A549 (cell line): ENCODE measurements at regions not wholly inside any gene's neighbourhood (a gene's known extent, or its start where the extent isn't known, plus 50 kb on each side); places are given as distances from the start of the nearest gene placed in this dataset.

Source experiments
- ATAC-seq, 2 experiments: fragments of 200-7000 bp in 1 of 2; fragments of >200 bp in 1 of 2; cut with Nextera tagmentation in 1 of 2; cut with Tn5 transposase in 1 of 2; 3 replicates each; pipeline versions ENCODE4 v1.8.0 to v1.9.1; 2018 to 2020; ENCODE audit warnings: mild to moderate bottlenecking in 1 of 2, moderate library complexity in 1 of 2
- CTCF ChIA-PET: fragments of 300-600 bp; sonication (Branson Sonifier 250); formaldehyde crosslinking; extraction: SDS; loops from one replicate; lab custom pipeline; 2021; ENCODE audit warnings: antibody characterized with exemption, inconsistent platforms; lab: Yijun Ruan, JAX
- POLR2A ChIA-PET: fragments of 350-600 bp; formaldehyde crosslinking; extraction: SDS; loops from one replicate; lab custom pipeline; 2021; ENCODE audit warnings: antibody characterized with exemption, inconsistent platforms; lab: Yijun Ruan, JAX
- DNase-seq, 2 experiments: peaks; one replicate each; pipeline versions ENCODE4 v3.0.0 to v3.0.0-alpha.2; 2011 to 2016; ENCODE audit warnings: low read depth in 1 of 2, low spot score in 1 of 2
- FAIRE-seq: peaks from 2 replicates; lab custom pipeline; 2011; peaks lifted over from hg19 to GRCh38; lab: Jason Lieb, UNC
- H3K27ac ChIP-seq, 2 experiments: fragments of >200 bp; sonication (Bioruptor Twin); formaldehyde crosslinking; 3 replicates each; pipeline ENCODE4 v1.5.1; 2016 to 2017
- H3K4me1 ChIP-seq: fragments of >200 bp; sonication (Bioruptor Twin); formaldehyde crosslinking; 3 replicates; pipeline ENCODE4 v1.6.1; 2016
- H3K4me2 ChIP-seq: fragments of >200 bp; sonication (Bioruptor Twin); formaldehyde crosslinking; 3 replicates; pipeline ENCODE4 v1.6.1; 2016
- H3K4me3 ChIP-seq: fragments of >200 bp; sonication (Bioruptor Twin); formaldehyde crosslinking; 3 replicates; pipeline ENCODE4 v1.5.1; 2016
- H3K9me3 ChIP-seq: fragments of >200 bp; sonication (Bioruptor Twin); formaldehyde crosslinking; 3 replicates; pipeline ENCODE4 v1.6.1; 2016
- BHLHE40 ChIP-seq: IDR thresholded peaks from 2 replicates; pipeline ENCODE4 v1.6.1; 2012; ENCODE audit warnings: low read depth, low read length, inconsistent platforms
- CBX2 ChIP-seq: fragments of 200-600 bp; sonication (generic); IDR thresholded peaks from 2 replicates; pipeline ENCODE4 v1.6.1; 2016; ENCODE audit warnings: low read depth, mild to moderate bottlenecking, borderline replicate concordance
- CBX8 ChIP-seq: fragments of 200-600 bp; sonication (generic); IDR thresholded peaks from 2 replicates; pipeline ENCODE4 v1.6.1; 2016
- CEBPB ChIP-seq, 2 experiments: fragments of >200 bp in 1 of 2; sonication (Bioruptor Twin) in 1 of 2; formaldehyde crosslinking in 1 of 2; IDR thresholded peaks; 2 replicates each; pipeline ENCODE4 v1.6.1; 2012 to 2016
- EHMT2 ChIP-seq: fragments of 200-600 bp; sonication (generic); IDR thresholded peaks from 2 replicates; pipeline ENCODE4 v1.6.1; 2016; ENCODE audit warnings: antibody characterized with exemption, low read depth, mild to moderate bottlenecking, moderate library complexity
- FOSB ChIP-seq: fragments of 250-450 bp; sonication (Bioruptor Pico); IDR thresholded peaks from 2 replicates; pipeline ENCODE4 v1.5.0; 2020; ENCODE audit warnings: mild to moderate bottlenecking, moderate library complexity
- FOXS1 ChIP-seq: fragments of 250-450 bp; sonication (Bioruptor Pico); IDR thresholded peaks from 2 replicates; pipeline ENCODE4 v1.5.0; 2020; ENCODE audit warnings: mild to moderate bottlenecking, moderate library complexity
- GATA3 ChIP-seq: IDR thresholded peaks from 2 replicates; pipeline ENCODE4 v1.6.1; 2012; ENCODE audit warnings: borderline replicate concordance
- HDAC2 ChIP-seq: fragments of 200-600 bp; sonication (generic); IDR thresholded peaks from 2 replicates; pipeline ENCODE4 v1.6.1; 2016
- HEYL ChIP-seq: fragments of 250-450 bp; sonication (Bioruptor Pico); IDR thresholded peaks from 2 replicates; pipeline ENCODE4 v1.8.0; 2021; ENCODE audit warnings: mild to moderate bottlenecking, moderate library complexity
- HOXA7 ChIP-seq: fragments of 250-450 bp; sonication (Bioruptor Pico); IDR thresholded peaks from 2 replicates; pipeline ENCODE4 v1.5.0; 2020; ENCODE audit warnings: mild to moderate bottlenecking, moderate library complexity
- HOXB5 ChIP-seq: fragments of 250-450 bp; sonication (Bioruptor Pico); IDR thresholded peaks from 2 replicates; pipeline ENCODE4 v1.5.0; 2020; ENCODE audit warnings: mild to moderate bottlenecking, moderate library complexity
- JUN ChIP-seq, 2 experiments: fragments of >200 bp; sonication (Bioruptor Twin); formaldehyde crosslinking; IDR thresholded peaks; 2 replicates in 1 of 2; 3 replicates in 1 of 2; pipeline ENCODE4 v1.6.1; 2016 to 2017
- KDM5A ChIP-seq: fragments of 200-600 bp; sonication (generic); IDR thresholded peaks from 2 replicates; pipeline ENCODE4 v1.6.1; 2016; ENCODE audit warnings: antibody characterized with exemption, mild to moderate bottlenecking
- MAFK ChIP-seq: fragments of 450-650 bp; IDR thresholded peaks from 2 replicates; pipeline ENCODE4 v1.6.1; 2014; ENCODE audit not compliant: partially characterized antibody
- NFE2L2 ChIP-seq: fragments of 150-350 bp; conservative IDR thresholded peaks from 2 replicates; pipeline ENCODE4 v1.6.1; 2014; ENCODE audit warnings: low read length
- NR3C1 ChIP-seq: fragments of >200 bp; sonication (Bioruptor Twin); formaldehyde crosslinking; IDR thresholded peaks from 3 replicates; pipeline ENCODE4 v1.6.1; 2017
- PHF8 ChIP-seq: fragments of 200-600 bp; sonication (generic); IDR thresholded peaks from 2 replicates; pipeline ENCODE4 v1.6.1; 2016; ENCODE audit warnings: low read depth, mild to moderate bottlenecking, antibody characterized with exemption, moderate library complexity, borderline replicate concordance
- POLR2AphosphoS2 ChIP-seq: conservative IDR thresholded peaks from 2 replicates; pipeline ENCODE4 v1.6.1; 2012; ENCODE audit warnings: low read length, improper control_type of control experiment, inconsistent platforms
- RAD21 ChIP-seq, 2 experiments: fragments of >200 bp in 1 of 2; sonication (Bioruptor Twin) in 1 of 2; formaldehyde crosslinking in 1 of 2; IDR thresholded peaks in 1 of 2; conservative IDR thresholded peaks in 1 of 2; 2 replicates in 1 of 2; 3 replicates in 1 of 2; pipeline ENCODE4 v1.6.1; 2012 to 2018; ENCODE audit warnings: inconsistent platforms in 1 of 2
- RARB ChIP-seq: fragments of 250-450 bp; sonication (Bioruptor Pico); IDR thresholded peaks from 2 replicates; pipeline ENCODE4 v1.8.0; 2021; ENCODE audit warnings: mild to moderate bottlenecking, moderate library complexity
- TP53 ChIP-seq: fragments of 250-450 bp; sonication (Bioruptor Pico); IDR thresholded peaks from 2 replicates; pipeline ENCODE4 v1.5.0; 2021; ENCODE audit warnings: mild to moderate bottlenecking, moderate library complexity
- ZC3H11A ChIP-seq: fragments of 450-650 bp; IDR thresholded peaks from 2 replicates; pipeline ENCODE4 v1.6.1; 2014; ENCODE audit warnings: antibody characterized with exemption, mild to moderate bottlenecking
- ZFP36 ChIP-seq: fragments of 450-650 bp; IDR thresholded peaks from 2 replicates; pipeline ENCODE4 v1.6.1; 2014; ENCODE audit warnings: borderline replicate concordance; ENCODE audit not compliant: partially characterized antibody
- ZSCAN20 ChIP-seq: fragments of 250-450 bp; sonication (Bioruptor Pico); IDR thresholded peaks from 2 replicates; pipeline ENCODE4 v1.8.0; 2022; ENCODE audit warnings: mild to moderate bottlenecking, moderate library complexity
- WGBS: methylation state at CpG from one replicate; pipeline ENCODE4 v1.1.6; 2017; ENCODE audit errors: missing lambda C conversion rate; 5-methylcytosine and 5-hydroxymethylcytosine counted together
- TF ChIP-seq, protein P1 (sequence below): fragments of 200-600 bp; sonication (generic); IDR thresholded peaks from 2 replicates; pipeline ENCODE4 v1.6.1; 2016; ENCODE audit warnings: antibody characterized with exemption, mild to moderate bottlenecking, moderate library complexity
- TF ChIP-seq, protein P2 (sequence below): fragments of 250-450 bp; sonication (Bioruptor Pico); IDR thresholded peaks from 2 replicates; pipeline ENCODE4 v1.5.0; 2021; ENCODE audit warnings: mild to moderate bottlenecking, moderate library complexity, borderline replicate concordance
- TF ChIP-seq, protein P3 (sequence below): fragments of >200 bp; sonication (Bioruptor Twin); formaldehyde crosslinking; IDR thresholded peaks from 3 replicates; pipeline ENCODE4 v1.6.1; 2016

DNA sequence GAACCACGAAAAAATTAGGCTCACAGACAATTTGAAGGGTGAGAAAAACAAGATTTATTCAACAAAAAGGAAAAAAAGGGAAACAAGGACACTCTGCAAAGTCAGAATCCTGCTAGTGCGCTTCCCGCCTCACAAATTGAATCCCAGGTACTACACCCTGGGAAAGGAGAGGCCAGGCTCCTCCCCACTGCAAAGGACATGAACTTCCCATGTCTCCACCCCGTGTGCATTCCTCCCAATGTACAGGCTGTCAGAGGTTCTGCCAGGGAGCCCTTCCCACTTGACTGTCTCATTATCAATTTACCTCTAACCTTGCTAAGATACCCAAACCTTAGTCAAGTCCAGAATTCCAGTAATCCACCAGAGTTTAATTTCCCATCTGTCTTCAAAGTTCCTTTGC is 70.4 kb upstream of the CDK1 start:
- ATAC-seq: no peak
- no peak overlapping the region for H3K4me3 ChIP-seq
- peaks cover 18% of the 10 kb centered on the region for H3K4me1 ChIP-seq
- 52% methylated on average over 4 of the region's 4 CpGs for WGBS
- H3K9me3 ChIP-seq: no peaks in the 10 kb centered on the region
- no peak overlapping the region for H3K4me2 ChIP-seq
- no peak overlapping the region for H3K27ac ChIP-seq
- DNase-seq: no peak
- ChIA-PET POLR2A (interaction anchor here (0.7 kb wide), 1 partner anchor 10 kb away, joined by 3 read pairs; no protein-coding TSS in a partner anchor), CTCF (no interaction called here)
- FAIRE-seq: no peak
- TF ChIP-seq NFE2L2: no peak
- TF ChIP-seq NR3C1: no peak
- TF ChIP-seq HOXB5 (CRISPR knock-in tag): no peak
- no peak for TF ChIP-seq POLR2AphosphoS2
- no peak for TF ChIP-seq ZFP36
- TF ChIP-seq GATA3: no peak
- TF ChIP-seq MAFK: no peak
- TF ChIP-seq TP53 (CRISPR knock-in tag): no peak
- no peak for TF ChIP-seq EHMT2
- no peak for TF ChIP-seq RAD21 (conservative IDR thresholded peaks at IDR 0.05 in 1 of 2, IDR thresholded peaks at IDR 0.05 in 1 of 2)
- no peak for TF ChIP-seq HDAC2

DNA sequence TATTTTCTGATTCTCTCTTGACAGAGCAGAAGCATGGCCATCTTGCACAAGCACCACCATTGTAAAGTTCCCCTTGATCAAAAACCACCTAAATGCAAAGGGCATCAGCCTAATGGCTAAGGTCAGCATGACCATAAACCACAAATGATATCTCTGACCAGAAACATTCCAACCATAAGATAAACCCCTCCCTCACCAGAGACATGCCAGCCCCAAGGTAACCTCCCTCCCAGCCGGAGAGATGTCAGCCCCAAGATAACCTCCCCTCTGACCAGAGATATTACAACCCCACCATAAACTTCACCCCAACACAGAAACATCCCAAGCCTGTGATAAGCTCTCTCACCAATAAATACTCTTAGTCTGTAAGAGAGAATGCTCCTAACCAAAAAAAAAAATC is 72.1 kb upstream of the CDK1 start:
- no peak for ATAC-seq
- TF ChIP-seq HOXA7 (CRISPR knock-in tag): no peak
- TF ChIP-seq, protein P1, sequence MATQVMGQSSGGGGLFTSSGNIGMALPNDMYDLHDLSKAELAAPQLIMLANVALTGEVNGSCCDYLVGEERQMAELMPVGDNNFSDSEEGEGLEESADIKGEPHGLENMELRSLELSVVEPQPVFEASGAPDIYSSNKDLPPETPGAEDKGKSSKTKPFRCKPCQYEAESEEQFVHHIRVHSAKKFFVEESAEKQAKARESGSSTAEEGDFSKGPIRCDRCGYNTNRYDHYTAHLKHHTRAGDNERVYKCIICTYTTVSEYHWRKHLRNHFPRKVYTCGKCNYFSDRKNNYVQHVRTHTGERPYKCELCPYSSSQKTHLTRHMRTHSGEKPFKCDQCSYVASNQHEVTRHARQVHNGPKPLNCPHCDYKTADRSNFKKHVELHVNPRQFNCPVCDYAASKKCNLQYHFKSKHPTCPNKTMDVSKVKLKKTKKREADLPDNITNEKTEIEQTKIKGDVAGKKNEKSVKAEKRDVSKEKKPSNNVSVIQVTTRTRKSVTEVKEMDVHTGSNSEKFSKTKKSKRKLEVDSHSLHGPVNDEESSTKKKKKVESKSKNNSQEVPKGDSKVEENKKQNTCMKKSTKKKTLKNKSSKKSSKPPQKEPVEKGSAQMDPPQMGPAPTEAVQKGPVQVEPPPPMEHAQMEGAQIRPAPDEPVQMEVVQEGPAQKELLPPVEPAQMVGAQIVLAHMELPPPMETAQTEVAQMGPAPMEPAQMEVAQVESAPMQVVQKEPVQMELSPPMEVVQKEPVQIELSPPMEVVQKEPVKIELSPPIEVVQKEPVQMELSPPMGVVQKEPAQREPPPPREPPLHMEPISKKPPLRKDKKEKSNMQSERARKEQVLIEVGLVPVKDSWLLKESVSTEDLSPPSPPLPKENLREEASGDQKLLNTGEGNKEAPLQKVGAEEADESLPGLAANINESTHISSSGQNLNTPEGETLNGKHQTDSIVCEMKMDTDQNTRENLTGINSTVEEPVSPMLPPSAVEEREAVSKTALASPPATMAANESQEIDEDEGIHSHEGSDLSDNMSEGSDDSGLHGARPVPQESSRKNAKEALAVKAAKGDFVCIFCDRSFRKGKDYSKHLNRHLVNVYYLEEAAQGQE: no peak
- no peak for TF ChIP-seq HEYL (CRISPR knock-in tag)
- TF ChIP-seq FOSB (CRISPR knock-in tag): no peak
- no peak for TF ChIP-seq PHF8
- no peak for TF ChIP-seq RARB
- TF ChIP-seq, protein P2, sequence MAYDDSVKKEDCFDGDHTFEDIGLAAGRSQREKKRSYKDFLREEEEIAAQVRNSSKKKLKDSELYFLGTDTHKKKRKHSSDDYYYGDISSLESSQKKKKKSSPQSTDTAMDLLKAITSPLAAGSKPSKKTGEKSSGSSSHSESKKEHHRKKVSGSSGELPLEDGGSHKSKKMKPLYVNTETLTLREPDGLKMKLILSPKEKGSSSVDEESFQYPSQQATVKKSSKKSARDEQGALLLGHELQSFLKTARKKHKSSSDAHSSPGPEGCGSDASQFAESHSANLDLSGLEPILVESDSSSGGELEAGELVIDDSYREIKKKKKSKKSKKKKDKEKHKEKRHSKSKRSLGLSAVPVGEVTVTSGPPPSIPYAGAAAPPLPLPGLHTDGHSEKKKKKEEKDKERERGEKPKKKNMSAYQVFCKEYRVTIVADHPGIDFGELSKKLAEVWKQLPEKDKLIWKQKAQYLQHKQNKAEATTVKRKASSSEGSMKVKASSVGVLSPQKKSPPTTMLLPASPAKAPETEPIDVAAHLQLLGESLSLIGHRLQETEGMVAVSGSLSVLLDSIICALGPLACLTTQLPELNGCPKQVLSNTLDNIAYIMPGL (CRISPR knock-in tag): no peak
- no peak for TF ChIP-seq POLR2AphosphoS2
- TF ChIP-seq ZC3H11A: no peak
- no peak for TF ChIP-seq ZSCAN20 (CRISPR knock-in tag)
- TF ChIP-seq CBX8: no peak
- no peak for TF ChIP-seq BHLHE40
- TF ChIP-seq GATA3: no peak
- no peak for TF ChIP-seq KDM5A
- TF ChIP-seq FOXS1 (CRISPR knock-in tag): no peak
- TF ChIP-seq CBX2: no peak
- TF ChIP-seq, protein P3, sequence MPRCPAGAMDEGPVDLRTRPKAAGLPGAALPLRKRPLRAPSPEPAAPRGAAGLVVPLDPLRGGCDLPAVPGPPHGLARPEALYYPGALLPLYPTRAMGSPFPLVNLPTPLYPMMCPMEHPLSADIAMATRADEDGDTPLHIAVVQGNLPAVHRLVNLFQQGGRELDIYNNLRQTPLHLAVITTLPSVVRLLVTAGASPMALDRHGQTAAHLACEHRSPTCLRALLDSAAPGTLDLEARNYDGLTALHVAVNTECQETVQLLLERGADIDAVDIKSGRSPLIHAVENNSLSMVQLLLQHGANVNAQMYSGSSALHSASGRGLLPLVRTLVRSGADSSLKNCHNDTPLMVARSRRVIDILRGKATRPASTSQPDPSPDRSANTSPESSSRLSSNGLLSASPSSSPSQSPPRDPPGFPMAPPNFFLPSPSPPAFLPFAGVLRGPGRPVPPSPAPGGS: no peak
- no peak for TF ChIP-seq CEBPB (IDR thresholded peaks at IDR 0.05)
- TF ChIP-seq JUN (IDR thresholded peaks at IDR 0.05): no peak
- Histone ChIP-seq H3K4me3 (no peak overlapping the region), H3K27ac (no peak overlapping the region), H3K4me1 (peaks cover 18% of the 10 kb centered on the region), H3K9me3 (no peaks in the 10 kb centered on the region), H3K4me2 (no peak overlapping the region)
- 82% methylated on average over 1 of the region's 1 CpG for WGBS
- POLR2A ChIA-PET: no interaction called here
- no peak for DNase-seq
- CTCF ChIA-PET: interaction anchor here (1.1 kb wide), 1 partner anchor 43 kb away, joined by 3 read pairs; no protein-coding TSS in a partner anchor
- FAIRE-seq: no peak
